Lower lobe of right lung (tissue), 2 donors: ENCODE measurements at regions not wholly inside any gene's neighbourhood (a gene's known extent, or its start where the extent isn't known, plus 50 kb on each side); places are given as distances from the start of the nearest gene placed in this dataset.

Experiments
- ATAC-seq, 2 donors: fragments of 200-7000 bp; cut with Tn5 transposase; one replicate each; pipeline ENCODE4 v1.9.1; 2020 to 2022; ENCODE audit warnings: mild to moderate bottlenecking in 2 of 2, moderate library complexity in 2 of 2
- DNase-seq: peaks from one replicate; pipeline ENCODE4 v3.0.0-alpha.2; 2020
- H3K27ac ChIP-seq: fragments of 200-600 bp; one replicate; pipeline ENCODE4 v1.8.0; 2022
- H3K27me3 ChIP-seq: fragments of 200-600 bp; one replicate; pipeline ENCODE4 v1.8.0; 2022; ENCODE audit warnings: low read depth
- H3K36me3 ChIP-seq: fragments of 200-600 bp; one replicate; pipeline ENCODE4 v1.8.0; 2022; ENCODE audit warnings: mild to moderate bottlenecking
- H3K4me1 ChIP-seq: fragments of 200-600 bp; one replicate; pipeline ENCODE4 v1.8.0; 2022
- H3K4me3 ChIP-seq: fragments of 200-600 bp; one replicate; pipeline ENCODE4 v1.8.0; 2022; ENCODE audit warnings: mild to moderate bottlenecking
- H3K9me3 ChIP-seq: fragments of 200-600 bp; one replicate; pipeline ENCODE4 v1.8.0; 2022
- intact Hi-C: fragments of 100-400 bp; cut with DNase I; formaldehyde crosslinking; loops from one replicate; pipeline ENCODE4 v1.11.0; 2022
- TF ChIP-seq, protein P1 (sequence below): fragments of 200-600 bp; IDR thresholded peaks from one replicate; pipeline ENCODE4 v1.8.0; 2022; ENCODE audit warnings: antibody characterized with exemption, mild to moderate bottlenecking
- donor health status: DM: no; HTN: yes; CAD: no; lungs with severe emphysema.

GRCh38 chr3:66625505-66626216 lies 124.8 kb upstream of the LRIG1 start:
- Histone ChIP-seq H3K4me1 (peaks cover 4% of the 10 kb centered on the region), H3K27me3 (no peaks in the 10 kb centered on the region), H3K4me3 (no peak overlapping the region), H3K9me3 (no peaks in the 10 kb centered on the region), H3K27ac (no peak overlapping the region), H3K36me3 (no peaks in the 10 kb centered on the region)
- ATAC-seq (peak; percentile 47 to 81), DNase-seq (no peak)
- TF ChIP-seq, protein P1, sequence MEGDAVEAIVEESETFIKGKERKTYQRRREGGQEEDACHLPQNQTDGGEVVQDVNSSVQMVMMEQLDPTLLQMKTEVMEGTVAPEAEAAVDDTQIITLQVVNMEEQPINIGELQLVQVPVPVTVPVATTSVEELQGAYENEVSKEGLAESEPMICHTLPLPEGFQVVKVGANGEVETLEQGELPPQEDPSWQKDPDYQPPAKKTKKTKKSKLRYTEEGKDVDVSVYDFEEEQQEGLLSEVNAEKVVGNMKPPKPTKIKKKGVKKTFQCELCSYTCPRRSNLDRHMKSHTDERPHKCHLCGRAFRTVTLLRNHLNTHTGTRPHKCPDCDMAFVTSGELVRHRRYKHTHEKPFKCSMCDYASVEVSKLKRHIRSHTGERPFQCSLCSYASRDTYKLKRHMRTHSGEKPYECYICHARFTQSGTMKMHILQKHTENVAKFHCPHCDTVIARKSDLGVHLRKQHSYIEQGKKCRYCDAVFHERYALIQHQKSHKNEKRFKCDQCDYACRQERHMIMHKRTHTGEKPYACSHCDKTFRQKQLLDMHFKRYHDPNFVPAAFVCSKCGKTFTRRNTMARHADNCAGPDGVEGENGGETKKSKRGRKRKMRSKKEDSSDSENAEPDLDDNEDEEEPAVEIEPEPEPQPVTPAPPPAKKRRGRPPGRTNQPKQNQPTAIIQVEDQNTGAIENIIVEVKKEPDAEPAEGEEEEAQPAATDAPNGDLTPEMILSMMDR: no peak
- intact Hi-C loops: no loop called here

GRCh38 chr3:66629150-66629981 lies 128.5 kb upstream of the LRIG1 start:
- Histone ChIP-seq H3K36me3 (no peaks in the 10 kb centered on the region), H3K4me3 (no peak overlapping the region), H3K4me1 (peaks cover 4% of the 10 kb centered on the region), H3K27ac (no peak overlapping the region), H3K27me3 (no peaks in the 10 kb centered on the region), H3K9me3 (no peaks in the 10 kb centered on the region)
- DNase-seq (no peak), ATAC-seq (no peak)
- TF ChIP-seq, protein P1: no peak
- intact Hi-C loops: no loop called here

GRCh38 chr3:66629982-66630368 lies 129.2 kb upstream of the LRIG1 start:
- H3K4me1 ChIP-seq: peaks cover 4% of the 10 kb centered on the region
- intact Hi-C loops: no loop called here
- TF ChIP-seq, protein P1: no peak
- no peak for ATAC-seq
- H3K27me3 ChIP-seq: no peaks in the 10 kb centered on the region
- no peaks in the 10 kb centered on the region for H3K36me3 ChIP-seq
- no peak overlapping the region for H3K4me3 ChIP-seq
- no peak overlapping the region for H3K27ac ChIP-seq
- no peak for DNase-seq
- H3K9me3 ChIP-seq: no peaks in the 10 kb centered on the region

DNA sequence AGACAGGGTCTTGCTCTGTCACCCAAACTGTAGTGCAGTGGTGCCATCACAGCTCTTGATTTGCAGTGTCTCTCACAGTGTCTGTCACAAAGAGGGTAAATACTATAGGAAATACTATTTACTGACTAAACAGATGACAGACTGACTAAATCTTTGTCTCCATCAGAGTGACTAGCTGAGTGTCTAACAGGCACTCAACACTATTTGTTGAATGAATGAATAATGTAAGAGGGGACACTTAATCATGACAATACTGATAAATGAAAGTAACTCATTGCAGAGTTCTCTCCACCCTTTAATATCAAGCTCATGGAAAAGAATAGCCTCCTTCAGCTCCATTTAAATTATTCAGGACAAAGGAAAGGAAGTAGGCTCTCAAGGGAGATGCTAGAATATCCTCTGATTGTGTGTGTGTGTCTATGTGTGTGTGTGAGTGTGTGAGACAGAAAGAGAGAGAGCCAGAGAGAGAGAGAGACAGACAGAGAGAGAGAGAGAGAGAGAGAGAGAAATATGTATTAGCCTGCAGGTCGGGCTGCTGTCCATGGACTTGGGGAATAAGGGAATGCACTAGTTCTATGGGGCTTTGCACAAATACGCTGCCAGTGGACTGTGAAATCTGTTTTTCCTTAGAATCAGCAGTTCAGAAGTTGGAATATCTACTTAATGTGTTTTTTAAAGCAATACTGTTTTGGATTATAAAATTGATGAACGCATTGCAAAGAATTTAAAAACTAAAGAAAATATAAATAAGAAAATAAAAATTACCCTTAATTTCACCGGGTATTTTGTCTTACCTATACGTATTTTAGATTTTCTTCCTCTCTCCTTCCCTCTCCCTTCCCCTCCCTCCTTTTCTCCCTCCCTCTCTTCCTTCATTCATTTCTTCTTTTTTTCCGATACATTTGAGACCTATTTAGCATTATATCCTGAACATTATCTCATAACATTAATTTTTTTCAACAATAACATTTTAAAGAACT lies 132.9 kb upstream of the LRIG1 start:
- Histone ChIP-seq H3K27ac (no peak overlapping the region), H3K27me3 (no peaks in the 10 kb centered on the region), H3K4me1 (no peaks in the 10 kb centered on the region), H3K9me3 (no peaks in the 10 kb centered on the region), H3K36me3 (no peaks in the 10 kb centered on the region), H3K4me3 (no peak overlapping the region)
- DNase-seq (no peak), ATAC-seq (no peak)
- TF ChIP-seq, protein P1: no peak
- intact Hi-C loops: no loop called here

GRCh38 chr3:66638717-66639116 lies 137.9 kb upstream of the LRIG1 start:
- no peak overlapping the region for H3K27ac ChIP-seq

More at GRCh38 chr3:66638717-66639116, 137.9 kb upstream of the LRIG1 start:
- Histone ChIP-seq H3K4me3 (no peak overlapping the region), H3K4me1 (no peaks in the 10 kb centered on the region), H3K27me3 (no peaks in the 10 kb centered on the region), H3K9me3 (no peaks in the 10 kb centered on the region), H3K36me3 (no peaks in the 10 kb centered on the region)
- DNase-seq (no peak), ATAC-seq (peak in 1 of 2 donors; percentile 61)
- TF ChIP-seq, protein P1: no peak
- intact Hi-C loops: no loop called here
